ENCODE measurements at regions not wholly inside any gene's neighbourhood (a gene's known extent, or its start where the extent isn't known, plus 50 kb on each side); places are given as distances from the start of the nearest gene placed in this dataset.
"Not testable (repeated sequence)": the region's sequence is repeated elsewhere in the genome, so short reads cannot be mapped to it uniquely, and the experiment has no call there.

GRCh38 chr2:228956701-228957474, 314.2 kb downstream of the PID1 start:
- DNase-seq = no peak

GRCh38 chr2:228949831-228950230, 321.3 kb downstream of the PID1 start:
- DNase-seq = no peak

- no peak for DNase-seq
Measured at GRCh38 chr2:228945710-228946109, 325.4 kb downstream of the PID1 start.

GRCh38 chr2:228942856-228943255, 328.2 kb downstream of the PID1 start:
- no peak for DNase-seq

GRCh38 chr2:228938629-228939028, 332.5 kb downstream of the PID1 start:
- DNase-seq = no peak

- no peak for DNase-seq
Measured at GRCh38 chr2:228927028-228928010, 343.8 kb downstream of the PID1 start.

GRCh38 chr2:228919808-228920207, 351.3 kb downstream of the PID1 start:
- no peak for DNase-seq

- DNase-seq = no peak
Measured at GRCh38 chr2:228917220-228917619, 353.9 kb downstream of the PID1 start.

- peak in 1 of 2 experiments; percentile 24 for DNase-seq
Measured at GRCh38 chr2:228916416-228917090, 354.5 kb downstream of the PID1 start.

- DNase-seq = no peak
Measured at GRCh38 chr2:228913176-228913575, 357.9 kb downstream of the PID1 start.

GRCh38 chr2:228910872-228911271, 360.2 kb downstream of the PID1 start:
- DNase-seq = not testable (repeated sequence)

- DNase-seq = no peak
Measured at GRCh38 chr2:228902176-228902575, 368.9 kb downstream of the PID1 start.

GRCh38 chr2:228901531-228901930, 369.6 kb downstream of the PID1 start:
- DNase-seq = no peak

- no peak for DNase-seq
Measured at GRCh38 chr2:228878138-228878537, 392.9 kb downstream of the PID1 start.

- no peak for DNase-seq
Measured at GRCh38 chr2:228876276-228876675, 394.8 kb downstream of the PID1 start.

GRCh38 chr2:228875152-228875900, 395.8 kb downstream of the PID1 start:
- DNase-seq = no peak

- DNase-seq = no peak
Measured at GRCh38 chr2:228871012-228871411, 400.1 kb downstream of the PID1 start.

- DNase-seq = no peak
Measured at GRCh38 chr2:228869636-228870264, 401.3 kb downstream of the PID1 start.

- no peak for DNase-seq
Measured at GRCh38 chr2:228867406-228867805, 403.7 kb downstream of the PID1 start.

GRCh38 chr2:228866781-228867180, 404.3 kb downstream of the PID1 start:
- DNase-seq = no peak

GRCh38 chr2:228866044-228866443, 405.0 kb downstream of the PID1 start:
- DNase-seq = no peak

- no peak for DNase-seq
Measured at GRCh38 chr2:228864131-228864530, 407.0 kb downstream of the PID1 start.
